ENCODE measurements at regions not wholly inside any gene's neighbourhood (a gene's known extent, or its start where the extent isn't known, plus 50 kb on each side); places are given as distances from the start of the nearest gene placed in this dataset.
A peak's percentile ranks its signal among the peaks of the same experiment; 100 is the strongest.

- DNase-seq (ENCODE audit: low read depth) = no peak
- no peak overlapping the region for H3K4me3 ChIP-seq (ENCODE audit: control insufficient read depth, low read depth, low read length)
- no peak for TF ChIP-seq CTCF (conservative IDR thresholded peaks at IDR 0.05; ENCODE audit: control insufficient read depth, insufficient read depth, low read depth, low read length)
Observed at GRCh38 chr16:66013486-66013885, 353.0 kb upstream of the CDH5 start.

- no peak overlapping the region for H3K4me3 ChIP-seq (ENCODE audit: control insufficient read depth, low read depth, low read length)
- peak; percentile 56 for DNase-seq (ENCODE audit: low read depth)
- no peak for TF ChIP-seq CTCF (conservative IDR thresholded peaks at IDR 0.05; ENCODE audit: control insufficient read depth, insufficient read depth, low read depth, low read length)
Observed at GRCh38 chr16:66008136-66008535, 358.4 kb upstream of the CDH5 start.

DNA sequence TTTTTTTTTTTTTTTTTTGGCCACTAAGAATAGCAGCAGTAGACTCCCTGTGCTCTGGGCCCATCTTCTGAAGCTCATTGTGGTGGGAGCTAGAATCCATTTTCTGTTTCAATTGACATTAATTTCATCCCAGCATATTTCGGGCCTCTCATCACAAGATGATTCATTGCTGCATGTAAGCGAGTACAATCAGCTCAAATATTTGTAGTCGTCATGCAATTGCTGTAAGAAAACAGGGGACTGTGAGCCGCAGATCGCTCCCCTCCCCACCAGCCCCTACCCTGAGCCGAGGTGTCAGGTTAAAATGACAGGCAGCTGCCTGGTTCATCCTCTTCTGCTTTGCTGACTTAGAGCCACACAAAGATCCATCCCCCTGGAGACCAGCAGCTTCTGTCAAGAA, 358.8 kb upstream of the CDH5 start:
- peak; percentile 88 for DNase-seq (ENCODE audit: low read depth)
- no peak overlapping the region for H3K4me3 ChIP-seq (ENCODE audit: control insufficient read depth, low read depth, low read length)
- no peak for TF ChIP-seq CTCF (conservative IDR thresholded peaks at IDR 0.05; ENCODE audit: control insufficient read depth, insufficient read depth, low read depth, low read length)

GRCh38 chr16:66006485-66006884, 360.0 kb upstream of the CDH5 start:
- DNase-seq (ENCODE audit: low read depth) = no peak
- no peak for TF ChIP-seq CTCF (conservative IDR thresholded peaks at IDR 0.05; ENCODE audit: control insufficient read depth, insufficient read depth, low read depth, low read length)
- no peak overlapping the region for H3K4me3 ChIP-seq (ENCODE audit: control insufficient read depth, low read depth, low read length)

GRCh38 chr16:66004699-66005098, 361.8 kb upstream of the CDH5 start:
- TF ChIP-seq CTCF (conservative IDR thresholded peaks at IDR 0.05; ENCODE audit: control insufficient read depth, insufficient read depth, low read depth, low read length) = no peak
- H3K4me3 ChIP-seq (ENCODE audit: control insufficient read depth, low read depth, low read length) = no peak overlapping the region
- DNase-seq (ENCODE audit: low read depth) = peak; percentile 49

GRCh38 chr16:66003201-66003600, 363.3 kb upstream of the CDH5 start:
- DNase-seq (ENCODE audit: low read depth) = peak; percentile 7
- TF ChIP-seq CTCF (conservative IDR thresholded peaks at IDR 0.05; ENCODE audit: control insufficient read depth, insufficient read depth, low read depth, low read length) = no peak

GRCh38 chr16:66002601-66003000, 363.9 kb upstream of the CDH5 start:
- no peak for TF ChIP-seq CTCF (conservative IDR thresholded peaks at IDR 0.05; ENCODE audit: control insufficient read depth, insufficient read depth, low read depth, low read length)
- no peak overlapping the region for H3K4me3 ChIP-seq (ENCODE audit: control insufficient read depth, low read depth, low read length)
- DNase-seq (ENCODE audit: low read depth) = no peak

More at GRCh38 chr16:66003201-66003600, 363.3 kb upstream of the CDH5 start:
- H3K4me3 ChIP-seq (ENCODE audit: control insufficient read depth, low read depth, low read length) = no peak overlapping the region

Data from fibroblast of mammary gland (primary cell).